NCI-H146 (cell line): ENCODE measurements at regions not wholly inside any gene's neighbourhood (a gene's known extent, or its start where the extent isn't known, plus 50 kb on each side); places are given as distances from the start of the nearest gene placed in this dataset.

Experiments used
- DNase-seq: peaks from one replicate; lab custom pipeline; 2025; lab: John Stamatoyannopoulos, UW

DNA sequence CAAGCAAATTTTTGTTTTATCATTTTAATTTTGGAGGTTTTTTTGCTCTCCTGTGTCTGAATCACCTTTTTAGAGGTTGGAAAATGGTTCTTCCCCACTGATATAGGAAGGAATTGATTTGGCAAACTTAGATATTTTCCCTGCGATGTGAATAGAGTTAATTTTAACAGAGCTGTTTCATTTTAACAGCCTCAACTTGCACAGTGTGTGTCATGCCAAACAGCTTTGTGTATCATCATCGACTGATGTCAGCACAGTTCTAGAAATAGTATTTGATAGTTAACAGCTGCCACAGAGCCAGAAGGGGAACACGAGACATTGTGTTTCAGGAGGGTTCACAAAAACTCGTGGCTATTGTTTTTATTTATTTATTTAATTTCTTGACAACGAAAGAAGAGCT lies 243.1 kb upstream of the FOXN3 start:
- no peak for DNase-seq

DNA sequence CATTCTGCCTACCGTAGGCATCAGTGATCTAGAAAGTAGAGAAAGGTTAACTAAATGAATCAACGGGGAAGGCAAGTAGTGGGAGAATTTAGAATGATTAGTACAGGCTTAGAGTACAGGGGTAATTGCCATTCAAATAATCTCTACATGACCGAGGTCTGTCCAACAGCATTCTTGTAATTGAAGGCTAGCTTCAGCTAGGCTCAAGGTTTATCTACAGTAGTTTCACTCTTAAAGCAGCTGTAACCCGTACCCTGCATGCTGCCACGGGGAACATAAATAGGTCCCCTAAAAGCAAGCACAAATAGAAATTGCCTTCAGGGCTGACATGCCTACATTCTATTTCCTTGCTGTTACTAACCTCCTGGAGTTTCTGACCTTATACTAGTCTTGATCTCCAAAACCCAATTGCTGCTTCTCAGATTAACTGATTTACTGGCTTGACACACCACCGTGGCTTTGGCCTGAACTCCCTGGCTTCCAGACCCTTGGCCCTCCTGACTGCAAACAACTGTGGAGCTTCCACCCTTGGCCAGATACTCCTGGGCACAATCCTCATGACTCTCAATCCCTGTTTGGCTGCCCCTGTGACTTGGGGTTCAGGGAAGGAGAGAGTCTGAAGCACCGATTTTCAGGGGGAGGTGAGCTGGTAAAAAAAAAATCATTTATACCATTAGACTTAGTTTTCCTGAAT lies 242.1 kb upstream of the FOXN3 start:
- no peak for DNase-seq

DNA sequence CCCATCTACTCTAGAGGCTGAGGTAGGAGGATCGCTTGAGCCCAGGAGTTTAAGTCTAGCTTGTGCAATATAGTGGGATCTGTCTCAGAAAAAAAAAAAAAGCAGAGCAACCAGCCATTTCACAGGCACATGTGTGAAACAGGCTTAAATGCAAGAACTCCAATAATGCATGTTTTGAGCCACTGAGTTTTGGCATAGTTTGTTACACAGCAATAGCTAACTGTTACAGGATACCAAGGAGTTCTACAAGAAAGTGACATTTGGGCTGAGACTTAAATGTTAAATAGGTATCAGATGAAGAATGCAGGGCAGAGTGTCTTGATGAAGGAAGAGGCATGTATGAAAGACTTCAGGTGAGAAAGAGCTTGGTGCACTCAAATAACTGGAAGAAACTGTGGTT lies 240.0 kb upstream of the FOXN3 start:
- no peak for DNase-seq

DNA sequence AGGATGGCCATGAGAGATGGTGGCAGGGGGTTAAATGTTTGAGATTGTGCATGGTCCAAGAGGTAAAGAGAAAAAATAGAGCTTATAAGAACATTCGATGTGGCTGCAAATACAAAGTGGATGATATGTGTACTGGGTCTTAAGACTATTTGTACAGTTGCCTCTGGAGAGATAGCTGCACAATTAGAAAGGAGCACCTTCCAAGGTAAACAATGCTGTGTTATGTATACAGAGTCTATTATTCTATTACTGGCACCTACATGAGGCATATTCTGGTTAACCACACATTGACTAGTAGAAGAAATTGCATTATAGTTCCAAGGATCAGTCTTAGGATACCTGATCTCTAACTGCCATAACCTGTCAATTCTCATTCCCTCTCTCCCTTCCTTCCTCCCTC lies 238.0 kb upstream of the FOXN3 start:
- peak; percentile 19 for DNase-seq

DNA sequence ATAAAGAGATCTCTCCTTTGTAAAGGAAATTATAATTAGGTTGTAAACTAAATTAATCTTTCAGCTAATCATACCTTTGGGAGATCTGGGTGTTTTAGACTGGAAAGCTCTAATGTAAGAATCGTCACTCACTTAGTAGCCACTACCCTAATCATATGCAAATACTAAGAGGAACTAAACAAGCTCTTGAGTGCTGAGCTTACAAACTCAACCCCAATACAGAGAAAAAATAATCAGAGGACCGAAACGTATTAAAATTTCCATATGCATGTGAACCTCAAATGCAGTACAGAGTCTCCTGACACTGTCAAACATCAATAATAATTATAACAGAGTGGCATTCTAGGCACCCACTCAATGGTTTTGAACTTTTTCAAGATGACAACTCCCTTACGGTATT lies 235.3 kb upstream of the FOXN3 start:
- no peak for DNase-seq

DNA sequence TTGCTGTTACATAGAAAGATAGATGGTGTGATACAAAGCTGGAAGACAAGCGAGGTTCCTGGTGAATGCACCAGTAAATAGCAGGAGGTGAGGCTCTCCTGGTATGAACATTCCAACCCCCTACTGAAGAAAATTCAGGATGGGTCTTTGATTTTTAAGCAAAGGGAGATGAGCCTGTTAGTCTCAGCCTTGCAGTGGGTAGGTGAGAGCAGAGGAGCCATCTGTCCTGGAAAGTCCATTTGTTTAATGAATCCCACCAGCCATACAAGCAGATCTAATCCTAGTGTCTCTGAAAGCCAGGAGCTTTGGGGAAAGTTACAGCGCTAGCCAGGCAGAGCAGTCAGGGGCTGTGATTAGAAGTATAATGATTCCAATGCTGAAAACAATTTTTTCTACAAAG lies 234.8 kb upstream of the FOXN3 start:
- DNase-seq, result no peak

DNA sequence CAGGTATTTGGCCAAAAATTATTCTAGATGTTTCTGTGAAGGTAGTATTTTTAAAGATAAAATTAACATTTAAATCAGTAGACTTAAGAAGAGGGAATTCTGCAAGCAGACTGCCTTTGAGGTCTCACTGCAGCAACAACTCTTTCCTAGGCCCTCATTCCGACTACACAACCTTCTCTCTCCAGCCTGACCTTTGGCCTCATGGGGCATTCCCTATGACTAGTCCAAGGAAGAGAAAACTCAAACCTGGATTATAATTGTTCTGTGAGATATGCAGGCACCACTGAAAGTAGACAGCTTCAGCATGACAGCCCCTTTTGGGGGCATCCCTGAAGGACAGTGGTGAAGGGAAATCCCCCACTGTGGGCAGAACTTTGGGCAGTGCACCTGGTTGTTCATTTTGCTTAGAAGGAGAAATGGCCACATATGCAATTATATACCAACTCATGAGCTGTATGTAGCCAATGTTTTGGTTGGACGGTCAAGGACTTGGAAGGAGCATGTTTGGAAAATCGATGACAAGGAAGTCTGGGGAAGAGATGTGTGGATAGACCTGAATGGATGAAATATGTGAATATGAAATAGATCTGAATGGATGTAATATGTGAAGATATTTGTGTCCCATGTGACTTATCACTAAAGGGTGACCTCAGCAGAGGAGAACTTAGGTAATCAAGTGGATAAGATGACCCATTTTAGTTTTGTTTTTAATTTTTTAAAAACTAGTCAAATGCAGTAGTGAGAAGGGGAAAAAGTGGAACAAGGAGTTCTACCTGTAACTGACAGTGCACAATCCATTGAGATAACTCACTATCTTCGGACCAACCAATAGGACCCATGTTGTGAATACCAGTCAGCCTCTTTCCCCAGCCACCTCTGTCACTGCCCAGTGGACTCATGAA lies 233.3 kb upstream of the FOXN3 start:
- DNase-seq, result no peak

DNA sequence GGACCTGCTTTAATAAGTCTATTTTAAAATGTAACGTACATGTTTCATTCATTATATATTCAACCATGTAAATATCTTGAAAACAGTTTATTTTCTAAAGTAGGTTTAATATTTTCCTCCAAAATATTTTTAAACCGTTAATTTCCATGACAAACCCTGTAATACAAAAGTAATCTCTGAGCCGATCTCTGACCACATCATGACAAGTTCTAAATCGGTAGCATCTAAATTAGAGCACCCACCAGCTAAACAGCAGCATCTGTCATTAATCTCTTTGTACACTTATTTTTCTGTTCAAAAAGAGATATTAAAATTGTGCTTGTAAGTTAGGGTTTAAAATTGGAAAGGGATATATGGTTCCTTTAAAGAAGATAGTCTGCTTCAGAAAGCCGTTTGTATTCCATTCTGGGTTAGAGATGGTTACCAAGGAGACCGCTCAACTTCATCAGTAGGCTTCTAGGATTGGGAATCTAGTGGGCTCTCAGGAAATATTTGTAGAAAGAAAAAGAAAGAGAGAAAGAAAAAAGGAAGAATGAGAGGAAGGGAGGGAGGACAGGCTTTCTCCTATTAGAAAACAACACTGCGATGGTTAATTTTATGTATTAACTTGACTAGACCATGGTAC lies 232.5 kb upstream of the FOXN3 start:
- no peak for DNase-seq

DNA sequence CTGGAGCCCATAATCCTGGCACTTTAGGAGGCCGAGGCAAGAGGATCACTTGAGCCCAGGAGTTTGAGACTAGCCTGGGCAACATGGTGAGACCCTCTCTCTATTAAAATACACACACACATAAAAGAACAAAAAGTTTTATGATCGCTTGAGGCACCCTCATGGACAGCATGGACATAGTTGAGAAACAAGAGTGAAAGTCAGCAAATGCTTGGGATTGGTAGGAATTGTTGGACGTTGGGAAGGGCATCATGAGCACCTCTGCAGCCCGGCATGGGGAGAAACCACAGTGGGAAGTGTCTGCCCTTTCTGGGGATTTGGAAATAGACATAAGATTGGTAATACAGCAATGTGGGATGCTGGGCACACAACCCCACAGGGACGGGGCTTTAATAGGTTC lies 231.9 kb upstream of the FOXN3 start:
- DNase-seq, result no peak

DNA sequence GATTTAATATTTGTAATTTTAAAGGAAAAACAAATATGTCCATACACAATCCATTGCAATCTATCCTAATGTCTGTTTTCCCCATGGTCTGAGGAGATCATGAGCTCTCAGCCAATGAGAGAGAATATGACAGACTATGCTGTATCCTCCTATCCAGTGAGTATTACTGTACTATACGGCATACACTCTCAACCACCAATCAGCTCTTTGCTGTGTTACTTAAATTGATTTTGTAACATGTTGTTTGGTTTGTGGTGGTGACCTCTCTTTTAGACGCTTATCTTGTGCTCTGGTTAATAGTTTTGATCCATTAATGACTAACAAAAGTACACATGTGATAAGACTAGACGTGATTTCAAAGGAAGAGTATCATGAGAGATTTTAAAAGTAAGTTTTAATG lies 231.5 kb upstream of the FOXN3 start:
- no peak for DNase-seq

DNA sequence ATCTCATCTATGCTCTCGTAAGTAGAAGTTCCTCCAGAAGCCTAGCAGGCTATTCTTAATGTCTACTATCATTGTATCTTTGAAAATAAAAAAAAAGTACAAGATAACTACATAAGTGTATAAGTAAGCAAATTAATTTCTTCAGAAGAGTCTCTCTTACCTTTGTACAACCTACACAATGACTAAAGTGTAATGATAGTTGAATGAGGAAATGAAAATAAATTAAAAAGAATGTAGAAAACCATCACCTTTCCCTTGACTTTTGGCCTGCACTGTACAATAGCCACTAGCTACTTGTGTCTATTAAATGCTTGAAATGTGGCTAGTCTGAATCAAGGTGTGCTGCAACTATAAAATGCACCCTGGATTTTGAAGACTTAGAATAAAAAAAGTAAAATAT lies 229.9 kb upstream of the FOXN3 start:
- DNase-seq, result no peak

DNA sequence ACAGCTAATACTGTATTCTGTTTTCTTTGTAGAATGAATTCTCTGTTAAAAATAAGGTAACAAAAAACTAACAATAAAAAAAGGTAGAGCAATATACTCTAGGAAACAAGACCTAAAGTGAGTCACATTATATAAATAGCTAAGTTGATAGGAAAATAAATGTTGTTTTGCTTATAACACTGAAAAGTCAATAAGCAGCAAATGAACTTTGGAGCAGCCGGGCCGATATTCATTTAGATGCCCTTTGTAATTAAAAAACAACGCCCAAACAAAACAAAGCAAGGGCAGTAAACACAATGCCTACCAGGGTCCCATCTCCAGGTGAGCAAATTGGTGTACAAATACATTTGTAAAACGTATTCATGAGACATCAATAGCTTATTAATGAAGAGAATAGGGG lies 227.6 kb upstream of the FOXN3 start:
- no peak for DNase-seq

DNA sequence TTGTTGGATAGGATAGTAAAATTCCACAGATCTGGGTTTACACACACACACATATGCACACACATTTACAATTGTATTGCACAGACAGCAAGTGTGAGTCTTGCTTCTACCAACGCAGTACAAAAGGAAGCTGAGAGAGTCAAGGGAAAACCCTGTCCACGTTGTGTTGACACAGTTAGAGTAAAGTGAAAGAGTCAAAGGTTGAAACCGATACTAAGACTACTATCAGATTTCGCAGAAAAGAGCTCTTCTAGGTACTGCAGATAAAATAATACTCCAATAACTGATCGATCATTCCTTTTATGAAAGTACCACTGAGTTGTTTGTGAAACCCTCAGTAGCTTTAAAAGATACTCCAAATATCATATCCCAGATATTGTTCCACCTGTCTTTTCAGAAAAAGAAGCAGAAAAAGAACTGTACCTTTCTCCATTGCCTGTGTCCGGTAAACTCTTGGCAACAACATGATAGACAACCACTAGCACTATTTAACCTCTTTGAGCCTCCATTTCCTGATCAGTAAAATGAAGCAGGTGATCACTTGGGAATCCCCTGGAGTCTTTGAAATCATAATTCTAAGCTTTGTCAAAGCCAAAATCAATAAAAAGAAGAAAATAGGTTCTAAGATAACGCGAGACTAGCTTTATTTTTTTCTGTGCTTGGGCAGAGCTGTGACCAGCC lies 224.6 kb upstream of the FOXN3 start:
- DNase-seq, result peak; percentile 29

DNA sequence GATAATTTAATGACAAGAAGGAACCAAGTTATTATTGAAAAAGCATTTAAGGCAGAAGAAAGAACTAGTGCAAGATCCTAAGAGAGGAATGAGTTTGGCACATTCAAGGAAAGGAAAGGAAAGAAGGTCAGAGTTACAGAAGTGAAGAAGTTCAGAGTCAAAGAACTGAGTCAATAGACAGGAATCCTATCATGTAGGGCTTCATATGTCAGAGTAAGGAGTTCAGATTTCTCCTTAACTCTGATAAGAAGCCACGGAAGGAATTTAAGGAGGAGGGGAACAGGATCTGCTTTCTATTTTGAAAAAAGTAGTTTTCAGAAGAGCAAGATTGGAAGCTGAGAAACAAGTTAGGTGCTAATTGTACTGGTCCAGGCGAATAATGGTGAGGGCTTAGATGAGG lies 223.1 kb upstream of the FOXN3 start:
- DNase-seq, result no peak

DNA sequence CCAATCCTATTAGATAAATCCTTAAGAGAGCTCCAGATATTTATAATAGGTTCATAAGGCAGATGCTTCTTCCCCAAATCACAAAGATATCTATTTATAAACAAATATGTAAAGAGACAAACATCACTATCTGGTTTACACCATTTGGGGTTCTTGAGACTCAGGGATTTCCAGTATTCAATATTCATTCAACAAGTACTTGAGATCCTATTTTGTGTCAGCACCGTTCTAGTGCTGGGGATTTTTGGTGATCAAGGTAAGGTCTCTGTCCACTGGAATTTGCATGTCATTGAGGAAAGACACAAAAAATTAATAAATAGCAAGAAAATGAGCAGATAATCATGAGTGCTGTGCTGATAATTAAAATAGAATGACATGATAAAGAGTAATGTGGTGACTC lies 222.7 kb upstream of the FOXN3 start:
- no peak for DNase-seq

DNA sequence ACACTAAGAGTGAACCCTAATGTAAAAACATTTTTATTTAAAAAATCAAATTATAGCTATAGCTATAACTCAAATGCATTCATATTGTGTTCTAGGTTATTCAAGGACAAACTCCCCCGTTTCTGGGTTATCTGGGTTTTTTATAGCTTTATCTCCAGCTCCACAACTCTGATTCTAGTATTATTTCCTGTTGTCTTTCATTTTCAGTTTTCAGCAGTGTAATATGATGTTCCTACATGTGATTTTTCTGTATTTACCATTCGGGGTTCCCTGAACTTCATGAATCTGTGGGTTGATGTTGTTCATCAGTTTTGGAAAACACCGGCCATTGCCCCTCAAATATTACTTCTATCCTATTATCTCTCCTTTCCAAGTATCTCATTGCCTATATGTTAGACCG lies 221.9 kb upstream of the FOXN3 start:
- DNase-seq, result no peak

DNA sequence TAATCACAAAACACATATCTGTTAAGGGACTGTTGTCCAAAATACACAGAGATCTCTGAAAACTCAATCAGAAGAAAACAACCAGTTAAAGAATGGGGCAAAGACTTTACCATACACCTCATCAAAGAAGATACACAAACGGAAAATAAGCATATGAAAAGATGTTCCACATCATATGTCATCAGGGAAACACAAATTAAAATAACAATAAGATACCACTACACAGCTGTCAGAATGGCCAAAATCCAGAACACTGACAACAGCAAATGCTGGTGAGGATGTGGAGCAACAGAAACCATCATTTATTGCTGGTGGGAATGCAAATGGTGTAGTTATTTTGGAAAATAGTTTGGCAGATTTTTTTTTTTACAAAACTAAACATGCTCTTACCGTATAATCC lies 220.5 kb upstream of the FOXN3 start:
- DNase-seq, result no peak

DNA sequence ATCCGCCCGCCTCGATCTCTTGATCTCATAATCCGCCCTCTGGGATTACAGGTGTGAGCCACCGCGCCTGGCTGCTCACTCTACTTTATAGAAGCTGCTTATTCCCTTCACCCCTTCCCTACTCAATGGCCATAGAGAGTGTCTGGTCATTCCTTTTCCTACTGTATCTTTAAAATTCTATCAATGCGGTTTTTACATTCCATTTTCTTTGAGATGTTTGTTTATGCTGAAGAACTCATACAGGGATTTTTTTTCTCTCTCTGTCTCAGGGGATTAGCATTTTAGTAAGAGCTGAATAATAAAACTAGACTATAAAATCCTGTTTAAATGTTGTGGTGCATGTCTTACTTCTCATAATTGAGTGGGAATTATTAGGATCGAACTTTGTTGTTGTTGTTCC lies 218.6 kb upstream of the FOXN3 start:
- no peak for DNase-seq

DNA sequence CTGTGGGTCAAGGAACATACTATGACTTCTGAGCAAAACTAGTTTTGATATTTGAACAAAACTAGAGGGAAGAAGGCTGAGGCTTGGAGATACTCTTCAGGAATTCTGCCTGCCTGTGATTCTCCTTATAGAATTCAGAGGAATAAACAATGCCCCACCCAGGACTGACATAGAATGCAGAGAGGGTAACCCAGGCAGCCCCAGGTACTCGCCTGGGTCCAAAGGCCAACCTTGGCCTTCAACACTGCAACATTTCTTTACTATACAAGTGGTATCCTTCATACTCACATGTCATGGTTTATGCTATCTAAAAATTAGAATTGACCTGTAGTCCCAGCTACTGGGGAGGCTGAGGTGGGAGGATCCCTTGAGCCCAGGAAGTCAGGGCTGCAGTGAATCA lies 217.0 kb upstream of the FOXN3 start:
- no peak for DNase-seq

DNA sequence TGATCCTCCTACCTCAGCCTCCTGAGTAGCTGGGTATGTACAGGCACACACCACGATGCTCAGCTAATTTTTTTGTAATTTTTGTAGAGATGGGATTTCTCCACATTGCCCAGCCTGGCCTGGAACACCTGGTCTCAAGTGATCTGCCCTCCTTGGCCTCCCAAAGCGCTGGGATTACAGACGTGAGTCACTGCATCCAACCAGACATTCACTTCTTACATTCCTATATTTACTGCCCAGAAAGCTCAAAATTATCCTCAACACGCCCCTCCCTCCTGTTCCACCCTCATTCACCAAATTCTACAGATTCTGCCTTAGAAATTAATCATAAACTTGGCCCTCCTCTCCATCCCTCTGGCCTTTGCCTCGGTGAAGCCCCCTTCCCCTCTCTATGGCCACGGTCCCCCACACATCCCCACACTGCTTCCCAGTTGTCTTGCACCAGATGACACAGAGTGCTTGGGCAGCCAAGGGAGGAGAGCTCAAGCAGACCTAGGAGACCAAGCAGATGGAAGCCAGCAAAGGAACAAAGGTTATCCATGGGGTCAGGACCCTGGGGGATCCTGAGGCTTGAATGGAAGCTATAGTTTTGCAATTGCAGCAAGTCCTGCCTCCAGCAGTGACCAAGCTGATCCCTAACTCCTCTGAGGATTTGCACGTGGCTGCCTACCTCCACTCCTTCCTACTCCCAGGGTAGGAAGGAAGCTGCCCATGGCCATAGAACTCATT lies 213.2 kb upstream of the FOXN3 start:
- no peak for DNase-seq

DNA sequence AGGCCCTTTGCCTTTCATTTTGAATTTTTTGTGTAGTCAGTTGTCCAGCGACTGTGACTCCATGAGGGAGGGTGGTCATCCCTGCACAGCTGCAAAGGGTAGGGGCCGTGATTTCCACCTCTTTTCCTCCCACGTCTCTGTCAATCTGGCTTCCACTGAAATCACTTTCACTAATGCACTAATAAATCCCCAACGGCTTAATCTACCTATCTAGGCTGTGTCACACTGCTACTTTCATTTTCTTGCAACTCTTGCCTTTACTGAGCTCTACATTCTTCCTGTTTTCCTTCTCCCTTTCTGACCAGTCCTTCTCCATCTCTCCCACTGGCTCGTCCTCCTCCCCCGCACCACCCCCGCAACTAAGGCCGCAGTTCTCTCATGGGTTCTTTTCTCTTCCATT lies 212.3 kb upstream of the FOXN3 start:
- DNase-seq, result no peak

DNA sequence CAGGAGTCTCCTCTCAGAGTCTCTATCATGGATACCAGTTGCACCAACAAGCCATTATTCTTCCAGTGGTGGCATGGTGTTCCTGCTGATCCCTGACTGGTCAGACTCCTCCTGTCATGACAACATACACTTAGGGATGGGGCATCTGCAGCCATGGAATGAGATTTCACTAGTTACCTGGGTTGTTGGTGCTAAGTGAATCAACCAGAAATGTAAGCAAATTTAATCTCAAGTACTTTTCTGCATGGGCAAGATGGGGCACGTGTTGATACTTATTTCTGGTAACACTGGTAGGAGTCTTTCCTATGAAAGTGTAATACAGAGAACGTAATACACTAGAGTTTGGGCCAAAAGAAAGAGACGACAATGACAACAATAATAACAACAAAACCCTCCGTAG lies 211.5 kb upstream of the FOXN3 start:
- no peak for DNase-seq
